HPDE6-E6E7 (cell line): ENCODE measurements at regions not wholly inside any gene's neighbourhood (a gene's known extent, or its start where the extent isn't known, plus 50 kb on each side); places are given as distances from the start of the nearest gene placed in this dataset.
"Not testable (repeated sequence)": the region's sequence is repeated elsewhere in the genome, so short reads cannot be mapped to it uniquely, and the experiment has no call there.

ENCODE experiments used
- DNase-seq: peaks from one replicate; pipeline ENCODE4 v3.0.0; 2011; ENCODE audit warnings: missing footprints; ENCODE audit errors: extremely low spot score

DNA sequence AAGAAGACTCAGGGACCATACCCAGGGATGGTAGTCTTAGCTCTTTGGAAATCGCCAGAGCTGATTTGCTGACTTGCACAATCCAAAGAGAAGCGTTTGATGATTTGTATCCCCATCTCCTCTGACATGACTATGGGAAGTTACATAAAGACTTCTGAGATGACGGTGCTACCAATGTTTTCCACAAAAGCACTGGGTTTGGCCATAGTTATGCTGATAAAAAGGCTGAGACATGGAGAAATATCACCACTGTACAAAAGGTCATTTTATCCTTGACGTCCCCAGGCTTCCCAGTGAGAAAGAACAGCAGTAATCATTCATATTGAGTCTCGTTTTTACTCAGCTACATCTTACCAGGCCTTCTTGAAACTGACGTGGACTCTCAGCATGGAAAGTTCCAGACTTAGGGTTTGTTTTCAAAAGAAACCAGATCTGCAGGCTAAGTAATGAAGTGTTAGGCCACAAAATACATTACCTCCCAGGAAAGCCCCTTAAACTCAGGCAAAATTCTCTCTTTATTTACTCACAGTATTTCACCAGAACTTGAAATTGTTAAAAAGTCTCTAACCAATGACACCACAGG, 370.3 kb upstream of the JARID2 start:
- no peak for DNase-seq

DNA sequence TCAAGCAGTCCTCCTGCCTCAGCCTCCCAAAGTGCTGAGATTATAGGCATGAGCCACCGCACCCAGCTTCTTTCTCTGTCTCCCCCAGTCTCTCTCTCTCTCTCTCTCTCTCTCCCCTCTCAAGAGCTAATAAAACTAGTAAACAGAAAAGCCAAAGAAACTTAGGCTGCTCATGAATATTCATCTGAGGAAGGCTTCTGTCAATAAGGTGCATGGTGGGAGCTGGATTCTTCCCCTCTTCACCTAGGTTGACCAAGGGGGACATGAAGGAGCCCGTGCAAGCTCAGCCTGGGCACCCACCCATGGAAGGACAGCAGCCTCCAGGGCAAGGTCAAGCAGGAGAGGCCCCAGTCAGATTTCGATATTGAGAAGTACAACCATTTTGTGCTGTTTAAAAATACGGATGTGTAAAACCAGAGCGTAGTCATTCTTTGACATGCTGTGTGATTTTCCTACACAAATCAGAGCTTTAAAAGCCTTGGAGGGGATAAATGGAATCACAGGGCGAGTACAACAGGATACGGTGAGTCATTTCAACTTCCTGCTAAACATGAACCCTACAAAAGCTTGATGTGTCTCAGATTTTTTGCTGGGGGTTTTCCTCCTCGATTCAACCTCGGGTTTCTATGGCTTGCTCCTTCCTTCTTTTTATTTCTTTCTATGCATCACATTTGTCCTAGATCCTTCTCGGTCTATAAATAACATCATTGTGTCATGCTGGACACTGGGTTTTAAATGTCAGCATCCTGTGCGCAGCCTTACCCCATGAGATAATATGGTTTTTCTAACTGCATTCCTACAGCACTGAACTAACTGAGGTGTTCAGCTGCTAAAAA, 368.9 kb upstream of the JARID2 start:
- DNase-seq = peak; percentile 69

GRCh38 chr6:14877758-14878157, 368.1 kb upstream of the JARID2 start:
- no peak for DNase-seq

- no peak for DNase-seq
Measured at GRCh38 chr6:14880052-14880451, 365.8 kb upstream of the JARID2 start.

- DNase-seq = no peak
Measured at GRCh38 chr6:14880677-14881076, 365.2 kb upstream of the JARID2 start.

- peak; percentile 51 for DNase-seq
Measured at GRCh38 chr6:14881398-14881797, 364.5 kb upstream of the JARID2 start.

- peak; percentile 12 for DNase-seq
Measured at GRCh38 chr6:14882394-14883026, 363.4 kb upstream of the JARID2 start.

- no peak for DNase-seq
Measured at GRCh38 chr6:14883921-14884320, 361.9 kb upstream of the JARID2 start.

DNA sequence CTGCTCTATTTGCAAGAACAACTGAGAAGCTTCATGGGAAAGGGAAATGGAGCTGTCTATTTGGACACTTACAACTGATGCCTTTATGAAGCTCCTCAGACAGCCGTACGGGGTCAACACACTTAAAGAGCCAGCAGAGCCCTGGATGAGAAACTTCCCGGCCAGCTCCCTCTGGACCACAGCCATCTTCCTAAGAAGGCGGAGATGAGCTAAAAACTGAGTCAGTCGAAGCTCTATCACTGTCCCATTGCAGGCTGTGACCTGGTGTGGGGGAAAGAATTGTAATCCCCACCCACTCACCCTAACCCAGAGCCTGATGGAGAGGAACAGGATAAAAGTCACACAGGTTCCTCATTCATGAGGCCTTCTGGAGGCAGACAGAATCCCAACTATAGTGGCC, 360.4 kb upstream of the JARID2 start:
- DNase-seq = no peak

DNA sequence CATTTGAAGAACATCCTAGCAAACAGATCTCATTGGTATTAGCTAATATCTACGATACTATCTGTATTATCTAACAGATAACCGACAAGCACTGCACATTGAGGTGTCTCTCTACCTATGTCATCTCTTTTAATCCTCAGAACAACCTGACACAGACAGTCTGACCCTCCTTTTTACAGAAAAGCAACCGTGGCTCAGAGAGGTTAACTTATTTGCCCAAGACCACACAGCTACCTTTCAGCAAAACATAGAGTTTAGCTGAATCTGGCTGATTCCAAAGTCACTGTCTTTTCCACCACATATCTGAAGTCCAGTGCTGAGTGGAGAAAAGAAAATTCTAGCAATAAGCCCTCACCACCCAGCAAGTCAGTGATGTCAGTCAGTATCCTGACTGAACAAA, 358.7 kb upstream of the JARID2 start:
- no peak for DNase-seq

DNA sequence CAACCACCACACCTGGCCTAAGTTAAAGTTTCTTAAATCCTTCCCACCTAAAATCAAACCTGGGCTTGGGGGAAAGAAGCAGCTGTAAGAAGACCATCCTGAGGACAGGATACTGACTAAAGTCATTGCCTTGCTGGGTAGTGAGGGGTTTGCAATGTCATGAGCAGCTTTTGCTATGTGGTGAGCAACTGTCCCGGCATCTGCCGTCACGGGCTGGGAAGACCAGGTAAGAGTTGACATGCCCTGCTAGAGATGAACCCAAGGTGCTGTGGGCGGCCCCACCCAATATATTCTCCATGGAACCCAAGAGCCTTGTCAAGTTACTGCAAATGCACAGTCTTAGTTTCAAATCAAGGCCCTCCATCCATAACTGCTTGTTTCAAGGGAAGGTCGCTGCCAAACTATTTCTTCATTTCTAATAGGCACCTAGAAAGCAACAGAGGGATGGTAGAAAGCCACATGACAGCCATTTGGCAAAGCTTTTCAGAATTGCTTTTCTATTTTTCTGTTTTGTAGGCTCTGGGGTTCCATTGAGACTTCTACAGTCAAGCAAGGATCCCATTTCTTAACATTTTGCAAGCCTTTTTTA, 357.8 kb upstream of the JARID2 start:
- DNase-seq = no peak

DNA sequence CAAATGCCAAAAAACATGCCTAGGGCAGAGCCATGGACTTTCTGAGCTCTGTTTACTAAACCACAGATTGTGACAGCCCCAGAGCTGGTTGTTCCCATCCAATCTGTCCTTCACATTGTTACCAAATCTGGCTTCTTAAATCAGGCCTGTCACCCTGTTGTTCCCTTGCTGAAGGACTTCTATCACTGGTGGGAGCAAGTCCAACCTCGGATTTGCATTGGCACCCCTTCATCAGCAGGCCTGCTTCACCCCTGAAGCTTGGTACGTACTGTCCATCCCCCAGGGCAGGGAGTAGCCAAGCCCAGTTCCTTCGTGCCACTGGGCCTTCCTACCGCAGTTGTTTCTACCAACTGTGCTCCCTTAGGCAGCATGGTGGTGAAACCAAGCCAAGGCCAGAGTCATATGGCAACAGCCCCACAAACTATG, 357.3 kb upstream of the JARID2 start:
- DNase-seq = no peak

GRCh38 chr6:14889188-14889587, 356.7 kb upstream of the JARID2 start:
- DNase-seq = no peak

DNA sequence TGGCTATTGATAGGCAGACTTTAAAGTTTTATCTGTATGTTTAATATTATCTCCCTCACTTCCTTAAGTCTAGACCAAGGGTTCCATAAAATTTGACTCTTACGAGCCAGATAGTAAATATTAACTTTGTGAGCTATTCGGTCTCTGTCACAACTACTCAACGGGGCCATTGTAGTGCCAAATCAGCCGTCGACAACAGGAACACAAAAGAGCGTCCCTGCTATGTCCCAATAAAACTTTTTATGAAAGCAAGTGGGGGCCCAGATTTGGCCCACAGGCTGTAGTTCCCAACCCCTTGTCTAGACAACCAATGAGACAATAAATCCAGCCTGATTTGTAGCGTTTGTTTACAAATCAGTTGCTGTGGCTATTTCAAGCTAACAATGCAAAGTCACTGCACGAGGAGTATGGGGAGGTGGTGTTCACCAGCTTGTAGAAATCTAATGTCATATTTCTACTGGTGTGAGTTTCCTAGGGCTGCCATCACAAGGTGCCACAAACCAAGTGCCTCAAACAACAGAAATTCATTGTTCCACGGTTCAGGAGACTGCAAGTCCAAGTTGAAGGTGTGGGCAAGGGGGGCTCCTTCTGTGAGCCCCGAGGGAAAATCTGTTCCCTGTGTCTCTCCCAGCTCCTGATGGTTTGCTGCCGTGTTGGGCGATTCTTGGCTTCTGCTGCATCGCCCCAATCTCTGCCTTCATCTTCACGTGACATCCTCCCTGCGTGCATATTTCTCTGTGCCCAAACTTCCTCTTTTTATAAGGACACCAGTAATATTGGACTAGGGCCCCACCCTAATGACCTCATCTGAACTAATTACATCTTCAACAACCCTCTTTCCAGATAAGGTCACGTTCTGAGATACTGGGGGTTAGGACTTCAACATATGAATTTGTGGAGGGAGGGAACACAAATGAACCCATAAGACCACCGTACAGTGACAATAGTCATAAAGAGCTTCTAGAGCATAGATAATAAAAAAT, 356.0 kb upstream of the JARID2 start:
- no peak for DNase-seq

DNA sequence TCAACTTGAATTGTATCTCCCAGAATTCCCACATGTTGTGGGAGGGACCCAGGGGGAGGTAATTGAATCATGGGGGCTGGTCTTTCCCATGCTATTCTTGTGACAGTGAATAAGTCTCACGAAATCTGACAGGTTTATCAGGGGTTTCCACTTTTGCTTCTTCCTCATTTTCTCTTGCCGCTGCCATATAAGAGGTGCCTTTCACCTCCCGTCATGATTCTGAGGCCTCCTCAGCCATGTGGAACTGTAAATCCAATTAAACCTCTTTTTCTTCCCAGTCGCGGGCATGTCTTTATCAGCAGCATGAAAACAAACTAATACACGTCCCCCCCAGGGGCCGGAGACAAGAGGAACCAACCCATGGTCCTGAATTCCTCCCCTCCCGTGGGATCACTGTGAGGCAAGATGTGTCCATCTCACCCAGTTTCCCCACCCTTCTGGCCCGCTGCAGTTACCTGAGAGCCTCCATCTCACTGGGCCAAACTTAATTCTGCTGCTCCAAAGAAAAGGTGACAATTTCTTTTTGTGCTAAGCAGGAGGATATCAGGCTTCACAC, 354.0 kb upstream of the JARID2 start:
- DNase-seq = not testable (repeated sequence)

DNA sequence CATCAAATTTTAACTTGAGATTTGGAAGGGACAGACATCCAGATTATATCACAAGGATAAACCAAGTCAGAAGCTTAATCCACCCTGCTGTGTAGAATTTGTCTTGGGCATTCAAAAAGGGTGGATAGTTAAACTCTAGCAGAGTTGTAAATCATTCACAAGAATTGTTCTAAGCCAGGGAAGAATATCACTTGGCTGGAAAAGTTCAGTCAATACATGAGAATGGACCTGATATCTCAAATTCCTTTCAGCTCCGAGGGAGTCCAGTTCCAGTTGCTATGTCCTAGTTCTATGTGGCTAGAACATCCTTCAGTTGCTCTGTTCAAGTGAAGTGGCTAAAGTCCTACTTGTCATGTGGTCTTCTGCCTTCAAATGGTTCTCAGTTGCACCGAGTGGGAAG, 351.8 kb upstream of the JARID2 start:
- no peak for DNase-seq

GRCh38 chr6:14896475-14896874, 349.4 kb upstream of the JARID2 start:
- DNase-seq = no peak

DNA sequence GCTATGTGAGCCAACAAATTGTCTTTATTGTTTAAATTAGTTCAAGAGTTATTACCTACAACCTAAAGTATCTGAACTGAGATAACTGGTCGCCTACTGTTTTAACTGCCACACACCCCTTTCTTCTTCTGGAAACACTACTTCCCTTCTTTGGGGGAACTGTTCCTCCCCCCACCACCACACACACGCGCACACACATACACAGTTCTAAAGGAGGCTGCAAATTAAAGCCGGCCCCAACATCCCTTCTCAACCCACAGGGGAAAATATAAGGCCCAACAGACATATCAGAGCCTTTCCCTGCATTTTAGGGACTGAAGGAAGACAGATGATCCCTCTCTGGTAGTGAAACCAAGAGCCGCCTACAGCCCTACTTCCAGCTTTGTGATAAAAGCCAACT, 348.0 kb upstream of the JARID2 start:
- DNase-seq = no peak

DNA sequence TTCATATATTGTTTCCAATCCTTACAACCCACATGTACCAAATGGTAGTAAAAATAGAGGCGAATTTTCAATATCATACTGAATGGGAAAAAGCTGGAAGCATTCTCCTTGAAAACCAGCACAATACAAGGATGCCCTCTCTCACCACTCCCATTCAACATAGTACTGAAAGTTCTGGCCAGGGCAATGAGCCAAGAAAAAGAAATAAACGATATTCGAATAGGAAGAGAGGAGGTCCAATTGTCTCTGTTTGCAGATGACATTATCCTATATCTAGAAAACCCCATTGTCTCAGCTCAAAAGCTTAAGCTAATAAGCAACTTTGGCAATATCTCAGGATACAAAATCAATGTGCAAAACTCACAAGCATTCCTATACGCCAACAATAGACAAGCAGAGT, 346.4 kb upstream of the JARID2 start:
- not testable (repeated sequence) for DNase-seq

DNA sequence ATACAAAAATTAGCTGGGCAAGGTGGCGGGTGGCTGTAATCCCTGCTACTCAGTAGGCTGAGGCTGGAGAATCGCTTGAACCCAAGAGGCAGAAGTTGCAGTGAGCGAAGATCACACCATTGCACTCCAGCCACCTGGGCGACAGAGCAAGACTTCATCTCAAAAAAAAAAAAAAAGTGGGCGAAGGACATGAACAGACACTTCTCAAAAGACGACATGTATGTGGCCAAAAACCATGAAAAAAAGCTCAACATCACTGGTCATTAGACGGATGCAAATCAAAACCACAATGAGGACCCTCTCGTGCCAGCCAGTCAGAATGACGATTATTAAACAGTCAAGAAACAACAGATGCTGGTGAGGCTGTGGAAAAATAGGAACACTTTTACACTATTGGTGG, 344.9 kb upstream of the JARID2 start:
- DNase-seq = no peak
